ENCODE measurements at regions not wholly inside any gene's neighbourhood (a gene's known extent, or its start where the extent isn't known, plus 50 kb on each side); places are given as distances from the start of the nearest gene placed in this dataset.

- peak; percentile 83 for DNase-seq
Observed at GRCh38 chr3:16658004-16658924, 53.0 kb upstream of the DAZL start.

GRCh38 chr3:16658925-16659793 is 53.9 kb upstream of the DAZL start:
- no peak for DNase-seq

GRCh38 chr3:16663854-16664712 is 58.9 kb upstream of the DAZL start:
- DNase-seq = peak; percentile 33

- DNase-seq = no peak
Observed at GRCh38 chr3:16665282-16665741, 60.1 kb upstream of the DAZL start.

GRCh38 chr3:16666206-16666605 is 61.0 kb upstream of the DAZL start:
- DNase-seq = no peak

- no peak for DNase-seq
Observed at GRCh38 chr3:16667633-16668032, 62.4 kb upstream of the DAZL start.

GRCh38 chr3:16668776-16669545 is 63.7 kb upstream of the DAZL start:
- no peak for DNase-seq

GRCh38 chr3:16670191-16670590 is 65.0 kb upstream of the DAZL start:
- no peak for DNase-seq

GRCh38 chr3:16671690-16672089 is 66.5 kb upstream of the DAZL start:
- DNase-seq = no peak

- DNase-seq = no peak
Observed at GRCh38 chr3:16673530-16673929, 68.3 kb upstream of the DAZL start.

GRCh38 chr3:16675805-16676204 is 70.6 kb upstream of the DAZL start:
- DNase-seq = peak; percentile 23

- no peak for DNase-seq
Observed at GRCh38 chr3:16686679-16687078, 81.5 kb upstream of the DAZL start.

GRCh38 chr3:16687221-16687620 is 82.0 kb upstream of the DAZL start:
- no peak for DNase-seq

- no peak for DNase-seq
Observed at GRCh38 chr3:16692486-16693344, 87.5 kb upstream of the DAZL start.

- no peak for DNase-seq
Observed at GRCh38 chr3:16693820-16694219, 88.6 kb upstream of the DAZL start.

- no peak for DNase-seq
Observed at GRCh38 chr3:16695710-16696109, 90.5 kb upstream of the DAZL start.

- no peak for DNase-seq
Observed at GRCh38 chr3:16697443-16698147, 92.4 kb upstream of the DAZL start.

GRCh38 chr3:16700651-16701050 is 95.4 kb upstream of the DAZL start:
- no peak for DNase-seq

GRCh38 chr3:16704941-16705340 is 99.7 kb upstream of the DAZL start:
- no peak for DNase-seq

GRCh38 chr3:16707260-16707659 is 102.0 kb upstream of the DAZL start:
- DNase-seq = no peak

All from eye (tissue), 1 donor.